SK-N-SH (cell line): ENCODE measurements at regions not wholly inside any gene's neighbourhood (a gene's known extent, or its start where the extent isn't known, plus 50 kb on each side); places are given as distances from the start of the nearest gene placed in this dataset.

ENCODE experiments used
- CTCF ChIA-PET: fragments of 300-600, 350-600 bp; formaldehyde crosslinking; extraction: SDS; loops from one replicate; lab custom pipeline; 2021; lab: Yijun Ruan, JAX
- POLR2A ChIA-PET: fragments of 350-600 bp; sonication (Branson Sonifier 250); formaldehyde crosslinking; extraction: SDS; loops from one replicate; lab custom pipeline; 2020; ENCODE audit warnings: antibody characterized with exemption, inconsistent platforms; lab: Yijun Ruan, JAX
- DNase-seq: peaks from one replicate; pipeline ENCODE4 v3.0.0; 2012
- H2AFZ ChIP-seq: fragments of 200-600 bp; sonication (generic); 2 replicates; pipeline ENCODE4 v1.8.1; 2016; ENCODE audit warnings: antibody characterized with exemption, mild to moderate bottlenecking, low read depth
- H3F3A ChIP-seq: fragments of 200-600 bp; sonication (generic); replicated peaks from 2 replicates; pipeline ENCODE3; 2016; ENCODE audit warnings: antibody characterized with exemption, mild to moderate bottlenecking; ENCODE audit not compliant: insufficient read depth
- H3K27ac ChIP-seq, 2 experiments: fragments of 200-500 bp in 1 of 2; fragments of 200-600 bp in 1 of 2; sonication (Bioruptor generic) in 1 of 2; sonication (generic), shearing (Covaris generic) in 1 of 2; 2 replicates each; pipeline versions ENCODE4 v1.5.1 to v1.6.1; 2014 to 2016; ENCODE audit warnings: low read depth in 2 of 2, inconsistent platforms in 1 of 2, low read length in 1 of 2, mild to moderate bottlenecking in 1 of 2, mixed read lengths in 1 of 2
- H3K27me3 ChIP-seq: fragments of 200-600 bp; sonication (generic), shearing (Covaris generic); 2 replicates; pipeline ENCODE4 v1.6.1; 2016; ENCODE audit warnings: mixed run types; ENCODE audit not compliant: insufficient read depth
- H3K36me3 ChIP-seq, 2 experiments: fragments of 200-500 bp in 1 of 2; fragments of 200-600 bp in 1 of 2; sonication (Bioruptor generic) in 1 of 2; sonication (generic) in 1 of 2; replicated peaks in 1 of 2; 2 replicates each; pipeline versions ENCODE3 to v1.5.1; 2014 to 2016; ENCODE audit warnings: low read length in 1 of 2, mild to moderate bottlenecking in 1 of 2; ENCODE audit not compliant: insufficient read depth in 2 of 2, control insufficient read depth in 1 of 2
- H3K4me1 ChIP-seq, 2 experiments: fragments of 200-500 bp in 1 of 2; fragments of 200-600 bp in 1 of 2; sonication (Bioruptor generic) in 1 of 2; sonication (generic), shearing (Covaris generic) in 1 of 2; 2 replicates each; pipeline versions ENCODE4 v1.5.1 to v1.6.1; 2014 to 2016; ENCODE audit warnings: low read depth in 1 of 2, low read length in 1 of 2, mixed run types in 1 of 2; ENCODE audit not compliant: insufficient read depth in 2 of 2, control insufficient read depth in 1 of 2
- H3K4me2 ChIP-seq: fragments of 200-600 bp; sonication (generic), shearing (Covaris generic); 2 replicates; pipeline ENCODE4 v1.6.1; 2017; ENCODE audit warnings: mixed run types
- H3K4me3 ChIP-seq, 2 experiments: fragments of 200-500 bp in 1 of 2; fragments of 200-600 bp in 1 of 2; sonication (Bioruptor generic) in 1 of 2; sonication (generic), shearing (Covaris generic) in 1 of 2; 2 replicates each; pipeline versions ENCODE4 v1.5.1 to v1.8.1; 2014 to 2016; ENCODE audit warnings: low read depth in 2 of 2, inconsistent platforms in 1 of 2, low read length in 1 of 2, mild to moderate bottlenecking in 1 of 2, mixed read lengths in 1 of 2, moderate library complexity in 1 of 2
- H3K79me2 ChIP-seq: fragments of 200-600 bp; sonication (generic); 2 replicates; pipeline ENCODE4 v1.8.1; 2017; ENCODE audit warnings: mild to moderate bottlenecking; ENCODE audit not compliant: insufficient read depth
- H3K9ac ChIP-seq: fragments of 200-600 bp; sonication (generic); 2 replicates; pipeline ENCODE4 v1.6.1; 2017; ENCODE audit warnings: mixed run types
- H3K9me2 ChIP-seq: fragments of 200-600 bp; sonication (generic); 2 replicates; pipeline ENCODE4 v1.6.1; 2017; ENCODE audit warnings: mixed run types
- H3K9me3 ChIP-seq: fragments of 200-600 bp; sonication (generic); 2 replicates; pipeline ENCODE4 v1.6.1; 2017; ENCODE audit warnings: mixed run types, mild to moderate bottlenecking, moderate library complexity
- H4K20me1 ChIP-seq: fragments of 200-600 bp; sonication (generic); 2 replicates; pipeline ENCODE4 v1.6.1; 2017; ENCODE audit warnings: mild to moderate bottlenecking, mixed run types; ENCODE audit not compliant: insufficient read depth
- CHD2 ChIP-seq: fragments of 150-350 bp; IDR thresholded peaks from 2 replicates; pipeline ENCODE4 v1.6.1; 2018; ENCODE audit warnings: low read length; ENCODE audit not compliant: partially characterized antibody
- CTCF ChIP-seq: fragments of 200-600 bp; sonication (generic); IDR thresholded peaks from 2 replicates; pipeline ENCODE4 v1.6.1; 2017; ENCODE audit warnings: antibody characterized with exemption, mild to moderate bottlenecking, moderate library complexity
- ELF1 ChIP-seq: IDR thresholded peaks from 2 replicates; pipeline ENCODE4 v1.4.0; 2012
- EP300 ChIP-seq, 2 experiments: IDR thresholded peaks; 2 replicates each; pipeline versions ENCODE4 v1.4.0 to v1.6.1; 2012; ENCODE audit warnings: borderline replicate concordance in 1 of 2, low read depth in 1 of 2, low read length in 1 of 2
- FOSL2 ChIP-seq: IDR thresholded peaks from 2 replicates; pipeline ENCODE4 v1.4.0; 2012; ENCODE audit warnings: low read depth, mild to moderate bottlenecking, moderate library complexity, borderline replicate concordance
- FOXM1 ChIP-seq: IDR thresholded peaks from 2 replicates; pipeline ENCODE4 v1.4.0; 2012; ENCODE audit warnings: low read depth, mild to moderate bottlenecking
- GABPA ChIP-seq: IDR thresholded peaks from 2 replicates; pipeline ENCODE4 v1.4.0; 2012; ENCODE audit warnings: low read depth, mild to moderate bottlenecking
- GATA2 ChIP-seq: sonication (generic); formaldehyde crosslinking; IDR thresholded peaks from 2 replicates; pipeline ENCODE4 v1.5.0; 2020; ENCODE audit warnings: mild to moderate bottlenecking, missing genetic modification reagents
- IRF3 ChIP-seq: fragments of 150-350 bp; IDR thresholded peaks from 2 replicates; pipeline ENCODE4 v1.6.1; 2016; ENCODE audit warnings: mild to moderate bottlenecking, low read depth, low read length
- JUND ChIP-seq: IDR thresholded peaks from 2 replicates; pipeline ENCODE4 v1.4.0; 2012
- MXI1 ChIP-seq: IDR thresholded peaks from 2 replicates; pipeline ENCODE4 v1.6.1; 2012; ENCODE audit warnings: mild to moderate bottlenecking, low read depth, low read length, improper control_type of control experiment
- NFIC ChIP-seq: IDR thresholded peaks from 2 replicates; pipeline ENCODE4 v1.4.0; 2012; ENCODE audit warnings: borderline replicate concordance
- RCOR1 ChIP-seq: fragments of 150-350 bp; IDR thresholded peaks from 2 replicates; pipeline ENCODE4 v1.6.1; 2017; ENCODE audit warnings: antibody characterized with exemption, low read length
- REST ChIP-seq: IDR thresholded peaks from 2 replicates; pipeline ENCODE4 v1.6.1; 2012; ENCODE audit warnings: mild to moderate bottlenecking, low read depth, low read length, moderate library complexity
- RXRA ChIP-seq: IDR thresholded peaks from 2 replicates; pipeline ENCODE4 v1.4.0; 2012; ENCODE audit warnings: low read depth, mild to moderate bottlenecking, borderline replicate concordance
- TCF12 ChIP-seq: IDR thresholded peaks from 2 replicates; pipeline ENCODE4 v1.4.0; 2012
- TEAD4 ChIP-seq: IDR thresholded peaks from 2 replicates; pipeline ENCODE4 v1.4.0; 2012; ENCODE audit warnings: mild to moderate bottlenecking, borderline replicate concordance; ENCODE audit not compliant: insufficient read depth
- YY1 ChIP-seq: IDR thresholded peaks from 2 replicates; pipeline ENCODE4 v1.4.0; 2012; ENCODE audit warnings: low read depth, mild to moderate bottlenecking
- WGBS: methylation state at CpG from one replicate; pipeline ENCODE4 v1.1.6; 2017; ENCODE audit warnings: low lambda C conversion rate; 5-methylcytosine and 5-hydroxymethylcytosine counted together

GRCh38 chr5:17696627-17697026 is 62.4 kb downstream of the TAF11L14 start (continued):
- TF ChIP-seq CTCF (no peak), YY1 (no peak), NFIC (no peak)
- TF ChIP-seq, all 33 proteins: peak for 0

GRCh38 chr5:17697671-17698070 is 63.4 kb downstream of the TAF11L14 start:
- no peaks in the 10 kb centered on the region for H3K9me2 ChIP-seq
- POLR2A ChIA-PET, result no interaction called here
- CTCF ChIA-PET, result no interaction called here
- no peaks in the 10 kb centered on the region for H4K20me1 ChIP-seq
- DNase-seq, result no peak
- H3K79me2 ChIP-seq, result no peaks in the 10 kb centered on the region
- H3K4me2 ChIP-seq, result no peak overlapping the region
- no peak overlapping the region for H3K4me3 ChIP-seq
- no peaks in the 10 kb centered on the region for H3K4me1 ChIP-seq
- no peak overlapping the region for H2AFZ ChIP-seq
- no peak overlapping the region for H3K9ac ChIP-seq
- no peaks in the 10 kb centered on the region for H3F3A ChIP-seq
- no peaks in the 10 kb centered on the region for H3K27me3 ChIP-seq
- no peaks in the 10 kb centered on the region for H3K36me3 ChIP-seq
- H3K27ac ChIP-seq, result no peak overlapping the region
- TF ChIP-seq RXRA (no peak), TEAD4 (no peak), ELF1 (no peak), FOXM1 (no peak), IRF3 (no peak), GATA2 (no peak)
- H3K9me3 ChIP-seq, result no peaks in the 10 kb centered on the region
- 8% methylated on average over 3 of the region's 3 CpGs for WGBS

- Histone ChIP-seq H3K79me2 (no peaks in the 10 kb centered on the region), H3F3A (no peaks in the 10 kb centered on the region), H2AFZ (no peak overlapping the region), H3K4me2 (no peak overlapping the region), H3K9ac (no peak overlapping the region), H3K4me1 (no peaks in the 10 kb centered on the region), H3K4me3 (no peak overlapping the region), H3K27ac (no peak overlapping the region), H3K36me3 (no peaks in the 10 kb centered on the region), H3K9me2 (no peaks in the 10 kb centered on the region), H3K27me3 (no peaks in the 10 kb centered on the region), H4K20me1 (no peaks in the 10 kb centered on the region), H3K9me3 (no peaks in the 10 kb centered on the region)
- POLR2A ChIA-PET, result no interaction called here
- DNase-seq, result no peak
- WGBS, result 30% methylated on average over 2 of the region's 2 CpGs
- CTCF ChIA-PET, result no interaction called here
- TF ChIP-seq GABPA, result no peak
- TF ChIP-seq CHD2, result no peak
- TF ChIP-seq FOSL2, result no peak
- no peak for TF ChIP-seq TCF12
- TF ChIP-seq JUND, result no peak
- TF ChIP-seq RXRA, result no peak
- no peak for TF ChIP-seq RCOR1
- no peak for TF ChIP-seq MXI1
- TF ChIP-seq EP300 (IDR thresholded peaks at IDR 0.05; ENCODE audit: borderline replicate concordance in 1 of 2, low read depth in 1 of 2, low read length in 1 of 2), result no peak
- TF ChIP-seq NFIC, result no peak
- TF ChIP-seq IRF3, result no peak
- no peak for TF ChIP-seq FOXM1
- no peak for TF ChIP-seq REST
Observed at GRCh38 chr5:17709011-17709710, 74.9 kb downstream of the TAF11L14 start.
